Activated T-helper 1 cell treated with anti-CD3 and anti-CD28 coated beads, Interleukin-12 subunit alpha, Interleukin-12 subunit beta, Interleukin-2, Interleukin-4 antibody, amounts not matched to agents 30 ng/mL and 10 ng/mL and 1 ng/mL, durations not matched to agents 14 hours and 24 hours and 36 hours (primary cell): ENCODE measurements at regions not wholly inside any gene's neighbourhood (a gene's known extent, or its start where the extent isn't known, plus 50 kb on each side); places are given as distances from the start of the nearest gene placed in this dataset.

Source experiments
- DNase-seq: peaks from one replicate; pipeline ENCODE4 v3.0.0; 2021; ENCODE audit warnings: low spot score
- H3K27ac Mint-ChIP-seq: one replicate; pipeline ENCODE4 v1.8.0; 2021; ENCODE audit warnings: mild to moderate bottlenecking, mixed read lengths
- H3K27me3 Mint-ChIP-seq: one replicate; pipeline ENCODE4 v1.8.0; 2022; ENCODE audit warnings: mild to moderate bottlenecking, moderate library complexity, mixed read lengths; ENCODE audit not compliant: insufficient read depth
- H3K36me3 Mint-ChIP-seq: one replicate; pipeline ENCODE4 v1.8.0; 2021; ENCODE audit warnings: low read depth, mixed read lengths
- H3K4me1 Mint-ChIP-seq: one replicate; pipeline ENCODE4 v1.8.0; 2021; ENCODE audit warnings: low read depth, mixed read lengths
- H3K4me3 Mint-ChIP-seq: one replicate; pipeline ENCODE4 v1.8.0; 2021; ENCODE audit warnings: mild to moderate bottlenecking, moderate library complexity, mixed read lengths
- H3K9me3 Mint-ChIP-seq: one replicate; pipeline ENCODE4 v1.8.0; 2021; ENCODE audit warnings: mixed read lengths
- intact Hi-C: fragments of 100-400 bp; cut with micrococcal nuclease; formaldehyde crosslinking; loops from one replicate; pipeline ENCODE4 v1.15.1; 2024

GRCh38 chr11:70028147-70028855 lies 49.8 kb upstream of the ANO1 start:
- no peaks in the 10 kb centered on the region for H3K4me1 Mint-ChIP-seq
- DNase-seq = no peak
- no peaks in the 10 kb centered on the region for H3K9me3 Mint-ChIP-seq
- H3K27me3 Mint-ChIP-seq = peaks cover 3% of the 10 kb centered on the region
- no peaks in the 10 kb centered on the region for H3K36me3 Mint-ChIP-seq
- intact Hi-C loops = no loop called here
- H3K4me3 Mint-ChIP-seq = no peak overlapping the region
- no peak overlapping the region for H3K27ac Mint-ChIP-seq
